Mammary epithelial cell (primary cell): ENCODE measurements at regions not wholly inside any gene's neighbourhood (a gene's known extent, or its start where the extent isn't known, plus 50 kb on each side); places are given as distances from the start of the nearest gene placed in this dataset.

ENCODE experiments used
- EZH2 ChIP-seq: IDR thresholded peaks from 2 replicates; pipeline ENCODE4 v1.6.1; 2012; ENCODE audit warnings: low read length, inconsistent platforms, borderline replicate concordance
- TF ChIP-seq, protein P1 (sequence below), 2 donors: IDR thresholded peaks in 1 of 2; conservative IDR thresholded peaks in 1 of 2; 2 replicates each; pipeline ENCODE4 v1.5.1; 2011 to 2012; ENCODE audit warnings: inconsistent platforms in 2 of 2, low read length in 2 of 2, mild to moderate bottlenecking in 2 of 2, control low read depth in 1 of 2, low read depth in 1 of 2; ENCODE audit not compliant: insufficient read depth in 1 of 2; ENCODE audit errors: extremely low read depth in 1 of 2

- TF ChIP-seq, protein P1, sequence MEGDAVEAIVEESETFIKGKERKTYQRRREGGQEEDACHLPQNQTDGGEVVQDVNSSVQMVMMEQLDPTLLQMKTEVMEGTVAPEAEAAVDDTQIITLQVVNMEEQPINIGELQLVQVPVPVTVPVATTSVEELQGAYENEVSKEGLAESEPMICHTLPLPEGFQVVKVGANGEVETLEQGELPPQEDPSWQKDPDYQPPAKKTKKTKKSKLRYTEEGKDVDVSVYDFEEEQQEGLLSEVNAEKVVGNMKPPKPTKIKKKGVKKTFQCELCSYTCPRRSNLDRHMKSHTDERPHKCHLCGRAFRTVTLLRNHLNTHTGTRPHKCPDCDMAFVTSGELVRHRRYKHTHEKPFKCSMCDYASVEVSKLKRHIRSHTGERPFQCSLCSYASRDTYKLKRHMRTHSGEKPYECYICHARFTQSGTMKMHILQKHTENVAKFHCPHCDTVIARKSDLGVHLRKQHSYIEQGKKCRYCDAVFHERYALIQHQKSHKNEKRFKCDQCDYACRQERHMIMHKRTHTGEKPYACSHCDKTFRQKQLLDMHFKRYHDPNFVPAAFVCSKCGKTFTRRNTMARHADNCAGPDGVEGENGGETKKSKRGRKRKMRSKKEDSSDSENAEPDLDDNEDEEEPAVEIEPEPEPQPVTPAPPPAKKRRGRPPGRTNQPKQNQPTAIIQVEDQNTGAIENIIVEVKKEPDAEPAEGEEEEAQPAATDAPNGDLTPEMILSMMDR (conservative IDR thresholded peaks at IDR 0.05 in 1 of 2, IDR thresholded peaks at IDR 0.05 in 1 of 2; ENCODE audit: extremely low read depth in 1 of 2, insufficient read depth in 1 of 2, low read depth in 1 of 2, low read length in 2 of 2), result no peak
- no peak for TF ChIP-seq EZH2
Measured at GRCh38 chr3:5298453-5298852, 110.9 kb downstream of the EDEM1 start.
